HepG2 (cell line): ENCODE measurements at regions not wholly inside any gene's neighbourhood (a gene's known extent, or its start where the extent isn't known, plus 50 kb on each side); places are given as distances from the start of the nearest gene placed in this dataset.

Source experiments
- MAF1 ChIP-seq: sonication (generic); formaldehyde crosslinking; IDR thresholded peaks from 2 replicates; pipeline ENCODE4 v1.5.0; 2020; ENCODE audit warnings: missing genetic modification reagents, borderline replicate concordance
- POLR2AphosphoS5 ChIP-seq: IDR thresholded peaks from 2 replicates; pipeline ENCODE4 v1.6.1; 2012; ENCODE audit warnings: low read depth, low read length
- SP4 ChIP-seq: sonication (generic); formaldehyde crosslinking; IDR thresholded peaks from 2 replicates; pipeline ENCODE4 v1.8.1; 2023; ENCODE audit warnings: mild to moderate bottlenecking, missing genetic modification reagents

DNA sequence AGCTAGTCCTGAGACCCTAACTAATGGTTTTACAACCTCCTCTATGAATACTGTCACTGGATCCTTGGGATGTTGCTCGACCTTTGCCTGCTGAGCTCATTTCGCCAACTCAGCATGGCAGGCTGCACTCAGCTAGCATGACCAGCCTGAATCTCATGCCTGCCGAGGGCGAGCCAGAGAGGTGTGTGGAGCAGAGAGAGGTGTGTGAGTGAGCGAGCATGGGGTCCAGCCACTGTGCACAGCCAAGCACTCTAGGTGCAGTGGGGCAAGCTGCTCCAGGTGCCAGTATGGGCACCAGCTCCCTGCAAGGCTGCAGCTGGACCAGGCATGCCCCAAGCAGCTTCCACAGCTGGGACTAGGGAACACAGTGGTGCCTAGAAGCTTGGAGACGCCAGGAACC is 410.9 kb downstream of the PCDH10 start:
- no peak for TF ChIP-seq POLR2AphosphoS5
- no peak for TF ChIP-seq MAF1 (CRISPR knock-in tag)
- TF ChIP-seq SP4 (CRISPR knock-in tag) = no peak
